ENCODE measurements at regions not wholly inside any gene's neighbourhood (a gene's known extent, or its start where the extent isn't known, plus 50 kb on each side); places are given as distances from the start of the nearest gene placed in this dataset.

DNA sequence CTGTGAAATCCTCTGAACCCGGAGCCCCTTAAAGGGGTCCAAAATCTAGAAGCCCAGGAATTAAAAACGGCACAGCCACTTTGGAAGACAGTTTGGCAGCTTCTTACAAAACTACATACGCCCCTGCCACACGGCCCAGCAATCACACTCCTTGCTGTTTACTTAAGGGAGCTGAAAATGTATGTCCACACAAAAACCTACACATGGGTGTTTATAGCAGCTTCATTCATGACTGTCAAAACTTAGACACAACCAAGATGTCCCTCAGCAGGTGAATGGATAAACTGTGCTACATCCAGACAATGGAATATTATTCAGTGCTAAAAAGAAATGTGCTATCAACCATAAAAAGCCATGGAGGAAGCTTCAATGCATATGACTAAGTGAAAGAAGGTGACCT is 162.5 kb downstream of the NUP210 start:
- no peak for DNase-seq (ENCODE audit: low read depth)
- TF ChIP-seq, protein P1, sequence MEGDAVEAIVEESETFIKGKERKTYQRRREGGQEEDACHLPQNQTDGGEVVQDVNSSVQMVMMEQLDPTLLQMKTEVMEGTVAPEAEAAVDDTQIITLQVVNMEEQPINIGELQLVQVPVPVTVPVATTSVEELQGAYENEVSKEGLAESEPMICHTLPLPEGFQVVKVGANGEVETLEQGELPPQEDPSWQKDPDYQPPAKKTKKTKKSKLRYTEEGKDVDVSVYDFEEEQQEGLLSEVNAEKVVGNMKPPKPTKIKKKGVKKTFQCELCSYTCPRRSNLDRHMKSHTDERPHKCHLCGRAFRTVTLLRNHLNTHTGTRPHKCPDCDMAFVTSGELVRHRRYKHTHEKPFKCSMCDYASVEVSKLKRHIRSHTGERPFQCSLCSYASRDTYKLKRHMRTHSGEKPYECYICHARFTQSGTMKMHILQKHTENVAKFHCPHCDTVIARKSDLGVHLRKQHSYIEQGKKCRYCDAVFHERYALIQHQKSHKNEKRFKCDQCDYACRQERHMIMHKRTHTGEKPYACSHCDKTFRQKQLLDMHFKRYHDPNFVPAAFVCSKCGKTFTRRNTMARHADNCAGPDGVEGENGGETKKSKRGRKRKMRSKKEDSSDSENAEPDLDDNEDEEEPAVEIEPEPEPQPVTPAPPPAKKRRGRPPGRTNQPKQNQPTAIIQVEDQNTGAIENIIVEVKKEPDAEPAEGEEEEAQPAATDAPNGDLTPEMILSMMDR (IDR thresholded peaks at IDR 0.05; ENCODE audit: insufficient read depth, low read depth, low read length, missing control alignments), result no peak
- H3K4me3 ChIP-seq (ENCODE audit: low read length), result no peak overlapping the region

DNA sequence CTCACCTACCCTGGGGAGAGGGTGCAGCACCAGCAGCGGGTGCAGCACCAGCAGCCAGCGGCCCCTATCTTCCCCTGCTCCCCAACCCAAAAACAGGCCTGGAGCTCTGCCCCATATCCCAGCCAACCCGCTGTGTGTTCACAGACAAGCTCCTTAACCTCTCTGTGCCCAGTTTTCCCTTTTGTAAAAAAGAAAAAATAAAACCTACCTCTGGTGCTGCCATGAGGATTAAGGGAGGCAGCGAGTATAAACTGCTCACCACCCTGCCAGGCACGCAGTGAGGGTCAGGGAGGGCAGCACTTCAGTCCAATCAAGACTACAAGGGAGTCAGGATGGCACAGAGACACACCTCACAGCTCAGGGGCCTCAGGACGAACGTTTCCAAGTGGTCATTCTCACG is 163.3 kb downstream of the NUP210 start:
- no peak for DNase-seq (ENCODE audit: low read depth)
- TF ChIP-seq, protein P1 (IDR thresholded peaks at IDR 0.05; ENCODE audit: insufficient read depth, low read depth, low read length, missing control alignments), result no peak
- H3K4me3 ChIP-seq (ENCODE audit: low read length), result no peak overlapping the region

DNA sequence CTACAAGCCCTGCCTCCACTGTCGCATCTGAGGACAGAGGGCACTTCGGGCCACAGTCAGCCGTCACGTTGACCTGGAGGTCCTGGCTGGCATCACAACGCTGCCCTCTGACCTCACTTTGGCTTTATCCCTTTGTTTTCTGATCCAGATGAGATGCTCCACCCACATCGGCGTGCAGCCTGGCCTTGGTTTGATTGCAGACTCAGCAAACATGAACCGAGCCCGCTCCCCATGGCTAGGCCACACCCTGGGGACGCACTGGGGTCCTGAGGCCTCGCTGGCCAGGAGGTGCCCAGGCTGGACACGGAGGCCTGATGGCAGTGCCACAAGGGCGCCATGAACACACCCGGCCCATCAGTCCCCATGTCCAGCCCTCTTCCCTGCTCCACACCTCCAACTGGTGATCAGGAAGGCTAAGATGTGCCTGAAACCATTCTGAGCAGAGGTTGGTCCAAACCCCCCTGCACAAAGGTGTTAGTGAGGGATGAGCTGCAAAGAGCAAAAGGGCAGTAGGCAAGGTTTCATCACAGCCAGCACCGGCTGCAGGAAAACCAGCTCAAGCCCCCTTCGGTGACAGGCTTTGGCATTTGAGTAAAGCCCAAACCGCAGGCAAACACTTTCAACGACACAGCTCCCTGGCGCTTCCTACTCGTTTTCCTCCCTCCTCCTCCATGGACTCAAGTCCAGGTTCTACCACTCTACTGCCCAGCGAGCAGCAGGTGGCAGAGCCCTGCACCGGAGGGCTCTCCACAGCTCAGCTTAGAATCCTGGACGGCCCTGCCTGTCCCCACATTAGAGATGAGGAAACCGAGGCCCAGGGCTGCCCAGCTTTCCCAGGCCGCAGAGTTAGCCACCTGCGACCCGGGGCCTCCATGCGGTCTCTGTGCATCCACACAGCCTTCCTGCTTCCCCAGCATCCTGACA is 165.8 kb downstream of the NUP210 start:
- TF ChIP-seq, protein P1 (IDR thresholded peaks at IDR 0.05; ENCODE audit: insufficient read depth, low read depth, low read length, missing control alignments), result no peak
- H3K4me3 ChIP-seq (ENCODE audit: low read length), result no peak overlapping the region
- DNase-seq (ENCODE audit: low read depth), result no peak

DNA sequence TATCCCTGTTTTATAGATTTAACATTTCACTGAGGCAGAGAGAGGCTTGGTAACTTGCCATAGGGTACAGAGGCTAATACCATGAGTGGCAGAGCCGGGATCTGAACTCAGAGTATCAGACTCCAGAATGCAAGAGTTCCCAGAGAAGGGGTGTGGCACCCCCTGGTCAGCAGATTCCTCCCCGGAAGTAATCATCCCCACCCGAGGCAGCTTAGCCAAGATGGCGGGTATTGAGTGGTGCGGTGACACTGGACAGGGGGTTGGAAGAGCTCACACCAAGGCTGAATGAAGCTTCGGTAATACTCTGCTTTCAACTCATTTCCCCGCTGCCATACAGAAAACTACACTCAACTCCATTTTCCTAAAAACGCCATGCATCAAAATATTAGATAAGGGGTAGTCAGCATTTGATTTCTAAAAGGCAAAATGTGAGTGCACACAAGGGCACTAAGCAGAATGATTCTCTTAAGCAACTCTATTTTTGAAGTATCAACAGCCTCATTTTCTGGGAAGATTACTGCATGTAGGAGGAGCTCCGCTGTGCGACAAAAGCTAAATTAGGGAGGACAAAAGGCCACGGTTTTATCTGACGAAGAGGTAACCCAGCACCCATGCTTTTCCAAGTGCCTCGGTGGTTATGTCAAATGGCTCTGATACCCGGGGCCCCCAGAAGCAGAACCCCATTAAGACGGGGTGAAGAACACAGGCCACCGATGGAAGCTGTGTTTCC is 166.7 kb downstream of the NUP210 start:
- H3K4me3 ChIP-seq (ENCODE audit: low read length), result no peak overlapping the region
- TF ChIP-seq, protein P1 (IDR thresholded peaks at IDR 0.05; ENCODE audit: insufficient read depth, low read depth, low read length, missing control alignments), result no peak
- no peak for DNase-seq (ENCODE audit: low read depth)

DNA sequence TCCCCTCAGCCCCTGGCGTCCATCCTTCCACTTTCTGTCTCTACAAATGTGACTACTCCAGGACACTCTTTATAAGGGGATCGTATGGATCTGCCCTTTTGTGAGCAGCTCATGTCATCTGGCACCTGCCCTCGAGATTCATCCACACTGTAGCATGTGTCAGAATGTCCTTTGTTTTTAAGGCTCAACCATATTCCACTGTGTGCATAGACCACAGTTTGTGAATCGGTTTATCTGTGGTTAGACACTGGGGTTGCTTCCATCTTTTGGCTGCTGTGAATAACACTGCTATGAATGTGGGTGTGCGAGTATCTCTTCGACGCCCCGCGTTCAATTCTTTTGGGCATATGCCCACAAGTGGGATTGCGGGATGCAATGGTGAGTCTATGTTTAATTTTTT is 167.9 kb downstream of the NUP210 start:
- DNase-seq (ENCODE audit: low read depth), result no peak
- TF ChIP-seq, protein P1 (IDR thresholded peaks at IDR 0.05; ENCODE audit: insufficient read depth, low read depth, low read length, missing control alignments), result no peak
- H3K4me3 ChIP-seq (ENCODE audit: low read length), result no peak overlapping the region

DNA sequence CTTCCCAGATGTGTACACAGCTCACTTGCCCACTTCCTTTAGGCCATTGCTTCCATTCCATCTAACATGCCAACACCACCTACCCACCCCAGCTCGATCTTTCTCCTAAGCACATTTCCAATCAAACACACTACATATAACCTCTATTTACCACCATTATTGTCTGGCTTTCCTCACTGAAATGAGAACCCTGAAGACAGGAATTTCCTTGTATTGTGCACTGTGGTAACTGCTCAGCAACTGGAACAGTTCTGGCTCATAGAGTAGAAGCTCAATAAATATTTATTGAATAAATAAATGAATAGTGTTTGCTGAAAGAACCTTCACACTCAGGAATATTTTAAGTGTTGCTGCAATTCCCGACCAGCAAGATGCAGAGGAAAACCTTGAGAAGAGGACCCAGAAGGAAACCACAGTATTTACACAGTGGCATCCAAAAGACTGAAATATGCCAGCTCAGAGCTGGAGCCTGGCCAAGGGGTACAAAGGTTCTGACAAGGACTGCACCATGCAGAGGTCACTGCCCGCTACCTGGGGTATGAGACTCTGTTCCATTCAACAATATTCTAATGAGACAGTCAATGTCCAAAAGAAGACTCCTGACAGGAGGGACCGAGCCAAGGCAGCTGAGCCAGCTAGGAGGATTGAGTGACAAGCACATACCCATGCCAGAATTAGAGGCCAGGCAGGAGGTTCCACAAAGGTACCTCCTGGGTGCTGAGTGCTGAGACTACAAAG is 168.8 kb downstream of the NUP210 start:
- TF ChIP-seq, protein P1 (IDR thresholded peaks at IDR 0.05; ENCODE audit: insufficient read depth, low read depth, low read length, missing control alignments), result no peak
- H3K4me3 ChIP-seq (ENCODE audit: low read length), result no peak overlapping the region
- DNase-seq (ENCODE audit: low read depth), result no peak
